GM19240 (cell line): ENCODE measurements at regions not wholly inside any gene's neighbourhood (a gene's known extent, or its start where the extent isn't known, plus 50 kb on each side); places are given as distances from the start of the nearest gene placed in this dataset.

ENCODE experiments used
- DNase-seq: peaks from one replicate; pipeline ENCODE4 v3.0.0; 2011; ENCODE audit warnings: low spot score; ENCODE audit not compliant: insufficient read length

DNA sequence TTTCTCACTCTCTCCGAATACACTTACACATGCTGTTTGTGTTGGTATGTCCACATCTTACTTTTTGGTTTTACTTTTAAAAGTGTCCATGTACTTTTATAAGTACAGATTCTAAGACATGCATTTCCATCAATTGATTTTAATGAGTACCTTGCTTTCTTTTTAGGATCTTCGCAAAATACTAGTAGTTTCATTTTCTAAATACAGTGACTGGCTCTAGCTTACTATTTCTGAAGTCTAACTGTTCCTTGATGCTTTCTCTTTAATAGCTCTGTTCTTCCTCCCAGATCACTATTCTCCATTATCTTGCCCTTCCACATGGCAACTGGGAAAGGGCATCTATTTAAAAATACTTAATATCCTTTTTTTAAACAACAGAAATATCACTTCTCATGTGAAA, 164.1 kb downstream of the KITLG start:
- DNase-seq, result no peak

GRCh38 chr12:88416786-88417185, 163.5 kb downstream of the KITLG start:
- no peak for DNase-seq

DNA sequence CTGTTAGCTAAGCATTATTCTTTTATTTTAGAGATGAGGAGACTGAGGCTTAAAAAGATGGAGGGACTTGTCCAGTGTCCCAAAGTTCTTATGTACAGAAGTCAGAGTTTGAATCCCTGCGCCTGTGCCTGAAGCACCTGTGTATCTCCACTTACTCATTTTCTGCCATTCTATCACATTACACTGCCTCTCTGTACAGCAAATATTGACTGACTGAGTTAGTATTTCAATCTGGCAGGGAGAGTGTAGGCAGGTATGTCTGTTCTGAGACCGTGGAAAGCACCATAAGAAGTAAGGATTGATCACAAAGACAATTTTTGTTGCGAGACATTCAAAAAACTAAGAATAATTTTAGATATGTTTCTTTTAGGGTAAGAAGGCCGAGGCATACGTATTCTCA, 162.7 kb downstream of the KITLG start:
- DNase-seq, result no peak

- DNase-seq, result no peak
Observed at GRCh38 chr12:88418856-88419497, 161.3 kb downstream of the KITLG start.

GRCh38 chr12:88419794-88420193, 160.5 kb downstream of the KITLG start:
- DNase-seq, result no peak

DNA sequence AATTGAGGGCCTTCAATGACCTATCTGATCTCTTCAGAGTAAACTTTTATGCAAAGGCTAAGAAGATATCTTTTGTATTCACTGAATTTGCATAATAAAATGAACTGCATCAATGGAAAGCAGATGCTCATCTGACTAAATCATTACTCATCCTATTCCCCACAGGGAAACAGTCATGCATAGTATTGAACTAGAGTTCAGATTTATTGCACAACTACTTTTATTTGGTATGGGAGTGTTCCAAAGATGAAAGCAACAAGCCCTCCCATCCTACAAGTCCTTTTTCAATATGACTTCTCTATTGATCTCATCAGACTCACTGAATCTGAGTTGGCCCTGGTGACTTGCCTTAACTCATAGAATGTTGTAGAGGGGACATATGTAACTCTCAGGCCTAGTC, 159.8 kb downstream of the KITLG start:
- no peak for DNase-seq

DNA sequence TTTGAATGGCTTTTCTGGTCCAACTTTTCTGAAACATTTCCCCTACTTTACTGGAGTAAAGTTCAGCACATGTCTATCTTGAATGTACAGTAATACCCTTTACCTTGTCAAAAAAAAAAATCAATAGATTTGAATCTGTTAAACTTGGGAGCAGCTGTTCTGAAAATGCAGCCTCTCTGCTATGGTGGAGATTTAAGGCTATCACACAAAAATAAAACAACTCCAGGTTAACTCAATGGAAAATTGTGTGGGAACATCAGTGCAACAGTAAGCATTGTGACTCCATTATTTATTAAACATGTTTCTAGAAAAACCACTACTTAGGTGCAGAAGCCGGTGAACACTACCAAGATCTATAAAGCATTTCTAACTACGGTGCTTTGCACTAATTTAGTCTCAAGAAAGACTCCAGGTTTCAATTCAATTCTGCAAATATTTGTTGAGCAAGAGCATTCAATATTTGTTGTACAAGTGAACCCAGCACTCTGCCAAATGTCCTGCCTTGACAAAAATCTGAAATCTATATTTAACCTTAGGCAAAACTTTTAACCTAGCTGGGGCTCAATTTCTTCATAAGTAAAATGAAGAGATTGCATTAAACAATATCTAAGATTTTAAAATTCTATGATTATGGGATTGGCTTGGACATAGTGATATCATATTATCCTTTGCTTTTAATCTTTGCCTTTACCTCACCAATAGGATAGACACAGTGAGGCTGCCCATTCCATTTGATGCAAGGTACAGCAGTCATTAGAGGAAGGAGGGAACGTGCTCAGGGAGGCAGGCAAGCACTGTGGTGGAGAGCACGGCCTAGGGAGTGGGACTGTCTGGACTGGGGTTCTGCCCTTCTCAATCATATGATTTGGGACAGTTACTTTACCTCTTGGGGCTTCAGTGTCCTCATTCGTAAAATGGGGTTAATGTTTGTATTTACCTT, 155.2 kb downstream of the KITLG start:
- DNase-seq, result no peak

DNA sequence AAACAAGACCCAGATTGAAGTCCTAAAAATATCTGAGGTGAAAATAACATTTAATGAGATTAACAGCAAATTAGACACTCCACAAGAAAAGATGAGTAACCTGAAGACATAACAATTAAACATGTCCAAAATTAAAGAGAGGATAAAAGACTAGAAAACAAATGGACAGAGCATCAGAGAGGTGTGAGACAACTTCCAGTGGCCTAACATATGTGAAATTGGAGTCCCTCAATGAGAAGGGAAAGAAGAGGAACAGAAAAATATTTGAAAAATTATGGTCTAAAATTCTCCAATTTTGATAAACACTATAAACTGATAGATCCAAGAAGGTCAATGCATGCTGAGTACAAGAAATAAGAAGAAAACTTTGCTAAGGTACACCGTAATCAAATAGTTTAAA, 151.9 kb downstream of the KITLG start:
- DNase-seq, result no peak

DNA sequence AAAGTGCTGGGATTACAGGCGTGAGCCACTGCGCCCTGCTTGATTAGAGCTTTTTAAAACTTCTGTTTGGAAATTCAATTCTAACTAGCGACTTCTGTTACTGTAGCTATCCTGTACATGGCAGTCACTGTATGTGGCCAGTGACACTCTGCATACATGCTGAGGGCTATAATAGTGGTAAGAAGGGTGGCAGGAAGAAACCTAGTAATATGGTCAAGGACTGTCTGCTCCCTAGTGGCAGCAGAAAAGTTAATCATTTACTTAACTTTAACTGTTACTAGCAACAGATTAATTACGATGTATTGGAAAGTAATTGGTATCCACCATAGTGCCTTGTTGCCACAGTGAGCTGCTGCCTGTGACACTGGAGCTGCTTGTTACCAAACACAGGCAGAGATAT, 149.0 kb downstream of the KITLG start:
- DNase-seq, result no peak

- no peak for DNase-seq
Observed at GRCh38 chr12:88432531-88433490, 147.5 kb downstream of the KITLG start.

DNA sequence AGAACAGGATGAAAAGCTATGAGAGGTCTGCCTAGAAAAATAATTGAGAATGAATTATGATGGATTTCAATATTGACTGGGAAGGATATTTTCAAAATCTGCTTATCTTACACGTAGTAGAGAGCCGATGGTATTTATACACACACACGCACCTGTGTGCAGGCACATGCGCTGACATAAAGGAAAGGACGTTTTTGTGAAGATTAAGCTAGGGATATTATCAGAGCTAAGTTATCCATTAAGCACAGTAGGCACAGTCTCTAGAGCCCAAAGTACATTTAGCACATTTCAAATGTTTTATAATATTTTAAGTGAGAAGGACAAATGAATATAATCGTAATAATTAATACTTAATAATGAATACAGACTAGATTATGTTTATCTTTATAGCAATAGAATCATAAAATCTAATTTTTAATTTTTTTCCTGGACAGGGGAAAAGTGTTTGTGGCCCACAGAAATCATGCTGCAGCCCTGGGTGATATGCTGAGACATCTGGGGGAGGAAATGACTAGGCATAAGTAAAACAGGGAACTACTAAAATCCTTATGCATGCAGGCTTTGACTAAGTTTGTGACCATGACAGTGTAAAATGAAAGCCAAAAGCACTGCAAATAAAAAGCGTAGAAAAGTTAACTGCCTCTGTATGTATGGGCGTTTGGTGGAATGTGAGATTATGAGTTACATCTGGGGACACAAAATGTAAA, 146.1 kb downstream of the KITLG start:
- no peak for DNase-seq

- no peak for DNase-seq
Observed at GRCh38 chr12:88435334-88436076, 144.8 kb downstream of the KITLG start.

DNA sequence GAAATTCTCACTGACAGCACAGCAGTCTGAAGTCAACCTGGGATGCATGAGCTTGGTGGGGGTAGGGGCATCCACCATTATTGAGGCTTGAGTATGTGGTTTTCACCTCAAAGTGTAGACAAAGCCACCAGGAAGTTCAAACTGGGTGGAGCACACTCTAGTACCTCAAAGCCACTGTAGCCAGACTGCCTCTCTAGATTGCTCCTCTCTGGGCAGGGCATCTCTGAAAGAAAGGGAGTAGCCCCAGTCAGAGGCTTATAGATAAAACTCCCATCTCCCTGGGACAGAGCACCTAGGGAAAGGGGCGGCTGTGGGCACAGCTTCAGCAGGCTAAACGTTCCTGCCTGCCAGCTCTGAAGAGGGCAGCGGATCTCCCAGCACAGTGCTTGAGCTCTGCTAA, 143.0 kb downstream of the KITLG start:
- DNase-seq, result no peak
